Skin epidermis (tissue), 12 donors: ENCODE measurements at regions not wholly inside any gene's neighbourhood (a gene's known extent, or its start where the extent isn't known, plus 50 kb on each side); places are given as distances from the start of the nearest gene placed in this dataset.
"Not testable (repeated sequence)": the region's sequence is repeated elsewhere in the genome, so short reads cannot be mapped to it uniquely, and the experiment has no call there.

ENCODE experiments used
- H3K27ac ChIP-seq, 21 experiments: fragments of 200-600 bp; sonication (generic) in 11 of 21; one replicate each; pipeline ENCODE4 v1.5.0; 2020; ENCODE audit warnings: mild to moderate bottlenecking in 3 of 21, inconsistent platforms in 2 of 21, moderate library complexity in 2 of 21
- H3K4me3 ChIP-seq, 7 experiments: fragments of 200-600 bp; sonication (generic) in 2 of 7; one replicate each; pipeline ENCODE4 v1.5.0; 2020; ENCODE audit warnings: inconsistent platforms in 2 of 7, mild to moderate bottlenecking in 2 of 7, moderate library complexity in 1 of 7

DNA sequence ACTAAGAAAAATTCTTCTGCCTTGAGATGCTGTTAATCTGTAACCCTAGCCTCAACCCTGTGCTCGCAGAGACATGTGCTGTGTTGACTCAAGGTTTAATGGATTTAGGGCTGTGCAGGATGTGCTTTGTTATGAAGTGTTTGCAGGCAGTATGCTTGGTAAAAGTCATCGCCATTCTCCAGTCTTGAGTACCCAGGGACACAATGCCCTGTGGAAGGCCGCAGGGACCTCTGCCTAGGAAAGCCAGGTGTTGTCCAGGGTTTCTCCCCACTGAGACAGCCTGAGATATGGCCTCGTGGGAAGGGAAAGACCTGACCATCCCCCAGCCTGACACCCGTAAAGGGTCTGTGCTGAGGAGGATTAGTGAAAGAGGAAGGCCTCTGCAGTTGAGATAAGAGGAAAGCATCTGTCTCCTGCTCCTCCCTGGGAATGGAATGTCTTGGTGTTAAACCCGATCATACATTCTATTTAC is 94.2 kb upstream of the ARG1 start:
- H3K27ac ChIP-seq, H3K4me3 ChIP-seq: not testable (repeated sequence)

DNA sequence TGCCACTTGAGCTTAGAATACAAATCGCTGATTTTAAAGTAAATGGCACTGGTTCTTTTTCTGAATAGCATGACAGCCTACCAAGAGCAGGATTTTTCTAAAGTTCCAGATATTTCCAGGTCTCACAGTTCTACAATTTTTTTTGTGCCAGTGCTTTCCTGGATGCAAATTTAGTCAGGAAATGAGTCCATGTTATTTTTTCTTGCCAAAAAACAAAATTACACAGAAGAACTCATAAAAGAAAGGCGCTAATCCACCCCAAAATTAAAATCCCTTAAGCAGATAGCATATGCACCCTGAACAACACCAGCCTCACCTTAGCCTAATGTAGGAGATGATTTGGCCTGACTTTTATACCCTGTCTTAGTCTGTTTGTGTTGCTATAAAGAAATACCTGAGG is 86.4 kb upstream of the ARG1 start:
- Histone ChIP-seq H3K4me3 (no peak overlapping the region), H3K27ac (no peak overlapping the region)

DNA sequence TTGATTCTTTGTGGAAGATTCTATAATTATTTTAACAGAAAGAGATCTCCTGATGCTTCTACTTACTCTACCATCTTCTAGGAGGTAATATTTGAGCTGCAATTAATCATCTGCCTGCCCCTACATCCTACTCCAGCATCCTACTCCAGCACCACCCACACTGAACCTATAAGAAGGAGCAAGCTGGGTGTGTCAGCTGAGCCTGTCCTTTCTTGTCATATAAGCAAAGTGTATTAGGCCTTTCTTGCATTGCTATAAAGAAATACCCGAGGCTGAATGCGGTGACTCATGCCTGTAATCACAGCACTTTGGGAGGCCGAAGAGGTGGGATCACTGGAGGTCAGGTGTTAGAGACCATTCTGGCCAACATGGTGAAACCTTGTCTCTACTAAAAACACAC is 84.2 kb upstream of the ARG1 start:
- no peak overlapping the region for H3K27ac ChIP-seq
- H3K4me3 ChIP-seq, result no peak overlapping the region

DNA sequence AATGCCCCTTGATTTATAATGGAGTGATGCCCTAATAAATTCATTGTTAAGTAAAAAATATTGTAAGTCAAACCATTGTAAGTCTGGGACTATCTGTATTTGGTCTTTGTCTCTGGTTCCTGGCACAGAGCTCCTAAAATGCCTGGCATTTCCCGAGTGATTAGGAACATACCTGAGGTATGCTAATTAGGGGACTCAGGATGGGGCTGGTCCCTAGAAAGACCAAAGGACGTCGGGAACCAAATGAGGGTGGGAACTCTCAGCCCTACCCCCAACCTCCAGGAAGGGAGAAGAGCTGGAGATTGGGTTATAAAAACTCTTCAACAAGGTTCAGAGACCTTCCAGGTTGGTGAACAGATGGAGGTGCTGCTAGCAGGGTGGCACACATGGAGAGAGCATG is 82.6 kb upstream of the ARG1 start:
- Histone ChIP-seq H3K27ac (no peak overlapping the region), H3K4me3 (no peak overlapping the region)

DNA sequence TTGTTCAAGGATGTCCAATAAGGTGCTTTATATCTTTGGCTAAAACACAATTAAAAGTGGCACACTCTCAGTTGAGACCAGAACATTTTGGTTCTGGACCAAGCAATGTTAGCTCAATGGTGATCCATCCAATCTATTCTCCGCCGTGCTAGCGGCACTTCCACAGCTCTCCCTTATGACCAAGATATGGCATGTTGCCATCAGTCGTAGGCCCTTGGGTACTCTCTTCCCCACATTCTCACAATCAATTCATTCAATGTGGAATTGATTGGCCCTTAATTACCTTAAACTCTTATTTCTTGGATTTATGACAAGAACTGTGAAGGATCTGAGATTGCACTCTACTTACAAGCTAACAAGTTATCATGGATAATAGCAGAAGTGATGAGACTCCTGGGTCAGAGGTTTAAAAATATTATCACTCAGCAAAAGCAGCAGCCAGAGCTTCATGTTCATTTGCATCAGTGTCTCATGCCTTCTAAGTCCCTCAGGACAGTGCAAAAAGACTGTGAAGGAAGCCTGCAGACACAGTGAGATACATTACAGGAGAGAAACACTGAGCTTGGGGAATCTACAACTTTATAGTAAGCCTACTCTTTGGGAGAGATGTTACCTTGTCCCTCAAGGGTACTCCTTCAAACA is 80.0 kb upstream of the ARG1 start:
- Histone ChIP-seq H3K27ac (no peak overlapping the region), H3K4me3 (no peak overlapping the region)

DNA sequence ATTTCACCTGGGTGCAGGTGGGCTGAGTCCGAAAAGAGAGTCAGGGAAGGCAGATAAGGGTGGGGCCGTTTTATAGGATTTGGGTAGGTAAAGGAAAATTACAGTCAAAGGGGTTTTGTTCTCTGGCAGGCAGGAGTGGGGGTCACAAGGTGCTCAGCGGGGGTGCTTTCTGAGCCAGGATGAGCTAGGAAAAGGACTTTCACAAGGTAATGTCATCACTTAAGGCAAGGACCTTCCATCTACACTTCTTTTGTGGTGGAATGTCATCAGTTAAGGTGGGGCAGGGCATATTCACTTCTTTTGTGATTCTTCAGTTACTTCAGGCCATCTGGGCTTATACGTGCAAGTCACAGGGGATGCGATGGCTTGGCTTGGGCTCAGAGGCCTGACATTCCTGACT is 68.6 kb upstream of the ARG1 start:
- not testable (repeated sequence) for H3K27ac ChIP-seq, H3K4me3 ChIP-seq

GRCh38 chr6:131510094-131510493 is 62.9 kb upstream of the ARG1 start:
- Histone ChIP-seq H3K27ac (no peak overlapping the region), H3K4me3 (no peak overlapping the region)

DNA sequence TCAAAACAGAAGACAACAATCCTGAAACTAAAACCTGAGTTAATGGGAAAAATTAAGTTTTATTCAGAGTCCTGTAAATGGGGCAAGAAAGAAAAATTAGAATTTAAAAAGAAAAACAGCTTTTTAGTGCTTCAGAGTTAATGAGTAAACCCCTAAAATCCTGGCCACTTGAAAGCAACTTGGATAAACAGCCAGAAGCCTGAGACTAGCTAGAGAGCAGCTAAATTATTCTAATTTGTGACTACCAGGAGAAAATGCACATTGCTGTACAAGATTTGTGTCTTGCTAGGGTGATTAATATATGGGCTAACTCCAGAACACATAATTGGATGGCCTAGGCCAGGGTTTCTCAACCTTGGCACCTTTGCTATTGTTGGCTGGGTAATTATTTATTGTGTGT is 62.4 kb upstream of the ARG1 start:
- Histone ChIP-seq H3K27ac (no peak overlapping the region), H3K4me3 (no peak overlapping the region)

DNA sequence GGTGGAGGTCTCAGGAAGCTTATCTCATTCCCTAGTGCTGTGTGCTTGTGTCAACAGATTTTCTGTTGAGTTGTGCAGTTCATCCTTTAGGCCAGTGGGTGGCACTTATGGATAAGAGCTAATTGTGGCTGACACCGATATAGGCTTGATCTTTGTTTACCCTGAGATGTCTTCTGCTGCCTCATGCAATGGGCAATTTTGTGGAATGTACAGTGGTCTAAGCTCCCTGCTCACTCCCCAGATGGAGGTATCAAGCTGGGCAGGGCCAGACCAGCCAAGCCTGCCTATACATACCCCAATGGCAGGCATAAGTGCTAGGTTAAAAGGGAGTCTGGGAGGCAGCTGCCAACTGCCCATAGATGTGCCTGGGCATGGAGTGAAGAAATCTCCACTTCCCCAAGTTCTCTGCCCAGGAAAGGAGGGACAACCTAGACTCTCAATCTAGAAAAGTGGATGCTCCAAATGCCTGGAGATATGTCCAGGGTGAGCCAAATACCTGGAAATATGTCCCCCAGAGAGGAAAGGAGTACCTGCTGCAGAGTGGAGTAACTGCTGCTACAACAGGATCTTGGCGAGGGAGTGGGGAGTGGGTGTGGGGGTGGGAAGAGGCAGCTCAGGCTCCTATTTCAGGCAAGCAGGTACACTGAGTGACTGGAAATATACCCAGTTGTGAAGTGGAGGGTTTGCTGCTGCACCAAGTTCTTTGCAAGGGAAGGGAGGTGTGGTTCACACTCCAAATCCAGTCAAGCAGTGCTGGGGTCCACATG is 53.2 kb upstream of the ARG1 start:
- Histone ChIP-seq H3K4me3 (no peak overlapping the region), H3K27ac (no peak overlapping the region)
